ENCODE measurements at regions not wholly inside any gene's neighbourhood (a gene's known extent, or its start where the extent isn't known, plus 50 kb on each side); places are given as distances from the start of the nearest gene placed in this dataset.

- TF ChIP-seq, protein P1, sequence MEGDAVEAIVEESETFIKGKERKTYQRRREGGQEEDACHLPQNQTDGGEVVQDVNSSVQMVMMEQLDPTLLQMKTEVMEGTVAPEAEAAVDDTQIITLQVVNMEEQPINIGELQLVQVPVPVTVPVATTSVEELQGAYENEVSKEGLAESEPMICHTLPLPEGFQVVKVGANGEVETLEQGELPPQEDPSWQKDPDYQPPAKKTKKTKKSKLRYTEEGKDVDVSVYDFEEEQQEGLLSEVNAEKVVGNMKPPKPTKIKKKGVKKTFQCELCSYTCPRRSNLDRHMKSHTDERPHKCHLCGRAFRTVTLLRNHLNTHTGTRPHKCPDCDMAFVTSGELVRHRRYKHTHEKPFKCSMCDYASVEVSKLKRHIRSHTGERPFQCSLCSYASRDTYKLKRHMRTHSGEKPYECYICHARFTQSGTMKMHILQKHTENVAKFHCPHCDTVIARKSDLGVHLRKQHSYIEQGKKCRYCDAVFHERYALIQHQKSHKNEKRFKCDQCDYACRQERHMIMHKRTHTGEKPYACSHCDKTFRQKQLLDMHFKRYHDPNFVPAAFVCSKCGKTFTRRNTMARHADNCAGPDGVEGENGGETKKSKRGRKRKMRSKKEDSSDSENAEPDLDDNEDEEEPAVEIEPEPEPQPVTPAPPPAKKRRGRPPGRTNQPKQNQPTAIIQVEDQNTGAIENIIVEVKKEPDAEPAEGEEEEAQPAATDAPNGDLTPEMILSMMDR (IDR thresholded peaks at IDR 0.05) = no peak
- no peak for TF ChIP-seq POLR2A (IDR thresholded peaks at IDR 0.05)
- TF ChIP-seq EP300 (IDR thresholded peaks at IDR 0.05; ENCODE audit: low read depth) = no peak
- TF ChIP-seq POLR2AphosphoS5 (IDR thresholded peaks at IDR 0.05) = no peak
Observed at GRCh38 chr16:73217654-73218053, 169.7 kb upstream of the ZFHX3 start.
